OCI-LY7 (cell line): ENCODE measurements at regions not wholly inside any gene's neighbourhood (a gene's known extent, or its start where the extent isn't known, plus 50 kb on each side); places are given as distances from the start of the nearest gene placed in this dataset.
"Not testable (repeated sequence)": the region's sequence is repeated elsewhere in the genome, so short reads cannot be mapped to it uniquely, and the experiment has no call there.

ENCODE experiments used
- BruUV-seq: library from RNA; stranded (reverse); fragments of 400-500 nt; replicated peaks from 2 replicates; lab custom pipeline; 2021; lab: Mats Ljungman, UMichigan
- CTCF ChIA-PET: fragments of 300-600 bp; sonication (Branson Sonifier 250); formaldehyde crosslinking; loops from one replicate; lab custom pipeline; 2022; ENCODE audit warnings: antibody characterized with exemption; ENCODE audit not compliant: unreplicated experiment; lab: Charles Lee
- POLR2A ChIA-PET: fragments of 300-600 bp; sonication (Branson Sonifier 250); formaldehyde crosslinking; loops from one replicate; lab custom pipeline; 2022; ENCODE audit warnings: antibody characterized with exemption; lab: Charles Lee
- DNase-seq: peaks from one replicate; pipeline ENCODE4 v3.0.0-alpha.2; 2015; ENCODE audit warnings: low spot score
- H2AFZ ChIP-seq: fragments of 200-600 bp; sonication (generic), shearing (Covaris generic); 2 replicates; pipeline ENCODE4 v1.6.1; 2014; ENCODE audit warnings: mild to moderate bottlenecking, antibody characterized with exemption, low read length, moderate library complexity
- H3K27ac ChIP-seq: fragments of 200-600 bp; sonication (generic); 2 replicates; pipeline ENCODE4 v1.5.1; 2014; ENCODE audit warnings: mixed run types, low read depth, mild to moderate bottlenecking, moderate library complexity, low read length, inconsistent platforms; ENCODE audit not compliant: poor library complexity, severe bottlenecking
- H3K36me3 ChIP-seq: fragments of 200-600 bp; sonication (generic); 2 replicates; pipeline ENCODE4 v1.6.1; 2014; ENCODE audit warnings: mild to moderate bottlenecking, antibody characterized with exemption, low read length, moderate library complexity, mixed read lengths; ENCODE audit not compliant: insufficient read depth
- H3K4me1 ChIP-seq: fragments of 200-600 bp; sonication (generic); 2 replicates; pipeline ENCODE4 v1.5.1; 2014; ENCODE audit warnings: mild to moderate bottlenecking, low read length; ENCODE audit not compliant: insufficient read depth, poor library complexity, severe bottlenecking
- H3K4me2 ChIP-seq: fragments of 200-600 bp; sonication (generic); 2 replicates; pipeline ENCODE4 v1.6.1; 2014; ENCODE audit warnings: mild to moderate bottlenecking, low read length
- H3K4me3 ChIP-seq: fragments of 200-600 bp; sonication (generic); 2 replicates; pipeline ENCODE4 v1.5.1; 2014; ENCODE audit warnings: mild to moderate bottlenecking, low read depth, low read length; ENCODE audit not compliant: poor library complexity, severe bottlenecking
- H3K79me2 ChIP-seq: fragments of 200-600 bp; sonication (generic); 2 replicates; pipeline ENCODE4 v1.6.1; 2016; ENCODE audit warnings: low read depth, mild to moderate bottlenecking, low read length, moderate library complexity, mixed read lengths; ENCODE audit not compliant: insufficient read depth
- H3K9me2 ChIP-seq: fragments of 200-600 bp; sonication (generic); 2 replicates; pipeline ENCODE4 v1.6.1; 2016; ENCODE audit warnings: mild to moderate bottlenecking, low read length, mixed read lengths; ENCODE audit not compliant: insufficient read depth
- H3K9me3 ChIP-seq: fragments of 200-600 bp; sonication (generic); 2 replicates; pipeline ENCODE4 v1.6.1; 2014; ENCODE audit warnings: mild to moderate bottlenecking, mixed run types, low read length, mixed read lengths
- H4K20me1 ChIP-seq: fragments of 200-600 bp; sonication (generic); 2 replicates; pipeline ENCODE4 v1.6.1; 2014; ENCODE audit warnings: mild to moderate bottlenecking, antibody characterized with exemption, low read length, moderate library complexity, mixed read lengths; ENCODE audit not compliant: insufficient read depth
- CTCF ChIP-seq: fragments of 200-600 bp; sonication (generic); conservative IDR thresholded peaks from 2 replicates; pipeline ENCODE4 v1.5.1; 2014; ENCODE audit warnings: mild to moderate bottlenecking, antibody characterized with exemption, low read length, moderate library complexity, mixed read lengths
- EZH2phosphoT487 ChIP-seq: fragments of 200-600 bp; sonication (generic); IDR thresholded peaks from 2 replicates; pipeline ENCODE4 v1.6.1; 2018; ENCODE audit warnings: low read depth, borderline replicate concordance, mild to moderate bottlenecking, mixed run types, antibody characterized with exemption, low read length, moderate library complexity, mixed read lengths
- intact Hi-C: fragments of 100-400 bp; cut with micrococcal nuclease; formaldehyde crosslinking; loops from one replicate; pipeline ENCODE4 v1.10.0; 2022; ENCODE audit not compliant: unreplicated experiment

GRCh38 chr14:39664646-39665045 is 232.4 kb upstream of the FBXO33 start:
- no peak for DNase-seq
- Histone ChIP-seq H3K36me3 (no peaks in the 10 kb centered on the region), H4K20me1 (no peaks in the 10 kb centered on the region), H3K4me2 (peak overlapping the region; percentile 48), H3K9me2 (no peaks in the 10 kb centered on the region), H3K4me3 (no peak overlapping the region), H3K27ac (no peak overlapping the region), H2AFZ (peak overlapping the region; percentile 79), H3K4me1 (peaks cover 19% of the 10 kb centered on the region), H3K79me2 (no peaks in the 10 kb centered on the region), H3K9me3 (no peaks in the 10 kb centered on the region)
- intact Hi-C loops, result no loop called here
- POLR2A ChIA-PET, result interaction anchor here (1.3 kb wide), 1 partner anchor 30 kb away, joined by 3 read pairs; no protein-coding TSS in a partner anchor
- no TSS peak for BruUV-seq
- no peak for TF ChIP-seq EZH2phosphoT487
- no peak for TF ChIP-seq CTCF
- CTCF ChIA-PET, result no interaction called here

GRCh38 chr14:39641224-39641623 is 209.0 kb upstream of the FBXO33 start:
- no peak overlapping the region for H2AFZ ChIP-seq
- no peaks in the 10 kb centered on the region for H3K36me3 ChIP-seq
- TF ChIP-seq EZH2phosphoT487 (no peak), CTCF (no peak)
- no peaks in the 10 kb centered on the region for H3K79me2 ChIP-seq
- H4K20me1 ChIP-seq, result no peaks in the 10 kb centered on the region
- H3K9me3 ChIP-seq, result no peaks in the 10 kb centered on the region
- H3K4me2 ChIP-seq, result no peak overlapping the region
- ChIA-PET CTCF (no interaction called here), POLR2A (no interaction called here)
- intact Hi-C loops, result no loop called here
- no peaks in the 10 kb centered on the region for H3K4me1 ChIP-seq
- H3K9me2 ChIP-seq, result no peaks in the 10 kb centered on the region
- BruUV-seq, result no TSS peak
- H3K27ac ChIP-seq, result no peak overlapping the region
- no peak overlapping the region for H3K4me3 ChIP-seq
- DNase-seq, result no peak

DNA sequence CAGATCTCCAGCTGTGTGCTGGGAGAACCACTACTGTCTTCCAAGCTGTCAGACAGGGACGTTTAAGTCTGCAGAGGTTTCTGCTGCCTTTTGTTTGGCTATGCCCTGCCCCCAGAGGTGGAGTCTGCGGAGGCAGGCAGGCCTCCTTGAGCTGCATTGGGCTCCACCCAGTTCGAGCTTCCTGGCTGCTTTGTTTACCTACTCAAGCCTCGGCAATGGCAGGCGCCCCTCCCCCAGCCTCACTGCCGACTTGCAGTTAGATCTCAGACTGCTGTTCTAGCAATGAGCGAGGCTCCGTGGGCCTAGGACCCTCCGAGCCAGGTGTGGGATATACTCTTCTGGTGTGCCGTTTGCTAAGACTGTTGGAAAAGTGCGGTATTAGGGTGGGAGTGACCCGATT is 206.8 kb upstream of the FBXO33 start:
- H3K36me3 ChIP-seq, CTCF ChIA-PET, H3K9me2 ChIP-seq, H4K20me1 ChIP-seq, H3K79me2 ChIP-seq, intact Hi-C loops, DNase-seq, H3K27ac ChIP-seq, POLR2A ChIA-PET, BruUV-seq, H2AFZ ChIP-seq, H3K4me1 ChIP-seq, H3K9me3 ChIP-seq, H3K4me3 ChIP-seq, H3K4me2 ChIP-seq: not testable (repeated sequence)
